ENCODE measurements at regions not wholly inside any gene's neighbourhood (a gene's known extent, or its start where the extent isn't known, plus 50 kb on each side); places are given as distances from the start of the nearest gene placed in this dataset.

DNA sequence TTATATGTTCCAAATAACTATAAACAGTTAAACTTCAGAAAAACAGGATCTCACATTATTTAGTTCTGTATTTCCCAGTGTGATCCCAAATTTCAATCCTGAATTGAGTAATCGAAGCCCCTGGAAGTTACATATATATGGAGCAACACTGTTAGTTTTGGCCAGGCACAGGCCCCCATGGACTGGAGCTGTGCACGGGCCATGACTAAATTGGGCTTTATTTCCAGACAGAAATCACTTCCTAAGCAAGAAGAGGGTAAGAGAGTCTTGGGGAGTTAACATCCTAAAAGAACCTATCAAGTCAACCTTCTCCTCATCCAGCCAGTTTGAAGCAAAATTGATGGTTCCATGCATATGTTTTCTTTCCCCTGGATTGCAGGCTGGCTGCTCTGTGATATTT, 393.0 kb downstream of the TMEM167A start:
- TF ChIP-seq, protein P1, sequence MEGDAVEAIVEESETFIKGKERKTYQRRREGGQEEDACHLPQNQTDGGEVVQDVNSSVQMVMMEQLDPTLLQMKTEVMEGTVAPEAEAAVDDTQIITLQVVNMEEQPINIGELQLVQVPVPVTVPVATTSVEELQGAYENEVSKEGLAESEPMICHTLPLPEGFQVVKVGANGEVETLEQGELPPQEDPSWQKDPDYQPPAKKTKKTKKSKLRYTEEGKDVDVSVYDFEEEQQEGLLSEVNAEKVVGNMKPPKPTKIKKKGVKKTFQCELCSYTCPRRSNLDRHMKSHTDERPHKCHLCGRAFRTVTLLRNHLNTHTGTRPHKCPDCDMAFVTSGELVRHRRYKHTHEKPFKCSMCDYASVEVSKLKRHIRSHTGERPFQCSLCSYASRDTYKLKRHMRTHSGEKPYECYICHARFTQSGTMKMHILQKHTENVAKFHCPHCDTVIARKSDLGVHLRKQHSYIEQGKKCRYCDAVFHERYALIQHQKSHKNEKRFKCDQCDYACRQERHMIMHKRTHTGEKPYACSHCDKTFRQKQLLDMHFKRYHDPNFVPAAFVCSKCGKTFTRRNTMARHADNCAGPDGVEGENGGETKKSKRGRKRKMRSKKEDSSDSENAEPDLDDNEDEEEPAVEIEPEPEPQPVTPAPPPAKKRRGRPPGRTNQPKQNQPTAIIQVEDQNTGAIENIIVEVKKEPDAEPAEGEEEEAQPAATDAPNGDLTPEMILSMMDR (IDR thresholded peaks at IDR 0.05; ENCODE audit: borderline replicate concordance, extremely low read depth, low read length, poor library complexity, severe bottlenecking) = no peak
- TF ChIP-seq EZH2 (IDR thresholded peaks at IDR 0.05; ENCODE audit: borderline replicate concordance, low read depth, low read length, severe bottlenecking) = no peak

All from DND-41 (cell line).